ENCODE measurements at regions not wholly inside any gene's neighbourhood (a gene's known extent, or its start where the extent isn't known, plus 50 kb on each side); places are given as distances from the start of the nearest gene placed in this dataset.

- Histone ChIP-seq H3K4me3 (ENCODE audit: low read depth, low read length) (no peak overlapping the region), H3K9me3 (ENCODE audit: control insufficient read depth in 2 of 2, low read length in 2 of 2) (no peaks in the 10 kb centered on the region), H3K27me3 (ENCODE audit: control insufficient read depth, insufficient read depth, low read length) (no peaks in the 10 kb centered on the region), H3K36me3 (ENCODE audit: control insufficient read depth, insufficient read depth, low read length) (no peaks in the 10 kb centered on the region), H3K27ac (ENCODE audit: insufficient read depth, low read length, poor library complexity, severe bottlenecking) (no peak overlapping the region), H3K4me1 (ENCODE audit: control insufficient read depth, insufficient read depth, low read length, poor library complexity, severe bottlenecking) (no peaks in the 10 kb centered on the region)
- Mint-ChIP-seq H3K27ac (no peak overlapping the region), H3K27me3 (no peaks in the 10 kb centered on the region), H3K9me3 (peaks cover 0 to 11% (median 0%) of the 10 kb centered on the region in 7 donors), H3K4me1 (peaks cover 0 to 3% (median 0%) of the 10 kb centered on the region in 4 donors), H3K36me3 (no peaks in the 10 kb centered on the region), H3K4me3 (no peak overlapping the region)
- DNase-seq (no peak), ATAC-seq (ENCODE audit: low read depth in 2 of 2) (no peak)
These were observed 95.6 kb upstream of the FAM9C start for GRCh38 chrX:13140007-13140406.

- H3K4me3 ChIP-seq (ENCODE audit: low read depth, low read length), result no peak overlapping the region
- no peaks in the 10 kb centered on the region for H3K36me3 Mint-ChIP-seq
- peak overlapping the region in 1 of 3 donors; percentile 44 for H3K27ac Mint-ChIP-seq
- no peaks in the 10 kb centered on the region for H3K36me3 ChIP-seq (ENCODE audit: control insufficient read depth, insufficient read depth, low read length)
- peaks cover 0 to 17% (median 5%) of the 10 kb centered on the region in 4 donors for H3K4me1 Mint-ChIP-seq
- peak; percentile 39 to 40 for ATAC-seq (ENCODE audit: low read depth in 2 of 2)
- H3K9me3 Mint-ChIP-seq, result peaks cover 0 to 6% (median 0%) of the 10 kb centered on the region in 7 donors
- no peak overlapping the region for H3K27ac ChIP-seq (ENCODE audit: insufficient read depth, low read length, poor library complexity, severe bottlenecking)
- H3K27me3 Mint-ChIP-seq, result no peaks in the 10 kb centered on the region
- no peaks in the 10 kb centered on the region for H3K27me3 ChIP-seq (ENCODE audit: control insufficient read depth, insufficient read depth, low read length)
- peaks cover 4% of the 10 kb centered on the region for H3K4me1 ChIP-seq (ENCODE audit: control insufficient read depth, insufficient read depth, low read length, poor library complexity, severe bottlenecking)
- DNase-seq, result peak in 1 of 3 donors; percentile 35
- no peaks in the 10 kb centered on the region for H3K9me3 ChIP-seq (ENCODE audit: control insufficient read depth in 2 of 2, low read length in 2 of 2)
- H3K4me3 Mint-ChIP-seq, result no peak overlapping the region
These were observed 87.1 kb upstream of the FAM9C start for GRCh38 chrX:13131396-13132137.

- H3K4me3 Mint-ChIP-seq, result no peak overlapping the region
- H3K27ac Mint-ChIP-seq, result peak overlapping the region in 1 of 3 donors; percentile 78
- H3K9me3 ChIP-seq (ENCODE audit: control insufficient read depth in 2 of 2, low read length in 2 of 2), result no peaks in the 10 kb centered on the region
- H3K4me3 ChIP-seq (ENCODE audit: low read depth, low read length), result no peak overlapping the region
- H3K27me3 ChIP-seq (ENCODE audit: control insufficient read depth, insufficient read depth, low read length), result no peaks in the 10 kb centered on the region
- no peak overlapping the region for H3K27ac ChIP-seq (ENCODE audit: insufficient read depth, low read length, poor library complexity, severe bottlenecking)
- H3K36me3 ChIP-seq (ENCODE audit: control insufficient read depth, insufficient read depth, low read length), result no peaks in the 10 kb centered on the region
- H3K27me3 Mint-ChIP-seq, result no peaks in the 10 kb centered on the region
- ATAC-seq (ENCODE audit: low read depth in 2 of 2) (no peak), DNase-seq (no peak)
- H3K4me1 ChIP-seq (ENCODE audit: control insufficient read depth, insufficient read depth, low read length, poor library complexity, severe bottlenecking), result peaks cover 4% of the 10 kb centered on the region
- peaks cover 0 to 6% (median 0%) of the 10 kb centered on the region in 7 donors for H3K9me3 Mint-ChIP-seq
- no peaks in the 10 kb centered on the region for H3K36me3 Mint-ChIP-seq
- H3K4me1 Mint-ChIP-seq, result peaks cover 0 to 17% (median 5%) of the 10 kb centered on the region in 4 donors
These were observed 86.4 kb upstream of the FAM9C start for GRCh38 chrX:13130816-13131215.

GRCh38 chrX:13128104-13128503 lies 83.7 kb upstream of the FAM9C start:
- H3K27ac ChIP-seq (ENCODE audit: insufficient read depth, low read length, poor library complexity, severe bottlenecking), result no peak overlapping the region
- H3K4me1 ChIP-seq (ENCODE audit: control insufficient read depth, insufficient read depth, low read length, poor library complexity, severe bottlenecking), result peaks cover 16% of the 10 kb centered on the region
- peaks cover 0 to 2% (median 0%) of the 10 kb centered on the region in 7 donors for H3K9me3 Mint-ChIP-seq
- peaks cover 15 to 41% (median 19%) of the 10 kb centered on the region in 4 donors for H3K4me1 Mint-ChIP-seq
- no peak overlapping the region for H3K4me3 Mint-ChIP-seq
- H3K4me3 ChIP-seq (ENCODE audit: low read depth, low read length), result no peak overlapping the region
- H3K27me3 Mint-ChIP-seq, result no peaks in the 10 kb centered on the region
- no peaks in the 10 kb centered on the region for H3K27me3 ChIP-seq (ENCODE audit: control insufficient read depth, insufficient read depth, low read length)
- H3K27ac Mint-ChIP-seq, result no peak overlapping the region
- H3K9me3 ChIP-seq (ENCODE audit: control insufficient read depth in 2 of 2, low read length in 2 of 2), result no peaks in the 10 kb centered on the region
- DNase-seq (no peak), ATAC-seq (ENCODE audit: low read depth in 2 of 2) (no peak)
- H3K36me3 Mint-ChIP-seq, result no peaks in the 10 kb centered on the region
- H3K36me3 ChIP-seq (ENCODE audit: control insufficient read depth, insufficient read depth, low read length), result no peaks in the 10 kb centered on the region

GRCh38 chrX:13126775-13127174 lies 82.4 kb upstream of the FAM9C start:
- Mint-ChIP-seq H3K4me3 (no peak overlapping the region), H3K9me3 (peaks cover 0 to 2% (median 0%) of the 10 kb centered on the region in 7 donors), H3K4me1 (peaks cover 17 to 49% (median 21%) of the 10 kb centered on the region in 4 donors), H3K27me3 (no peaks in the 10 kb centered on the region), H3K27ac (peak overlapping the region in 1 of 3 donors; percentile 79), H3K36me3 (no peaks in the 10 kb centered on the region)
- ATAC-seq (ENCODE audit: low read depth in 2 of 2) (no peak), DNase-seq (no peak)
- H3K9me3 ChIP-seq (ENCODE audit: control insufficient read depth in 2 of 2, low read length in 2 of 2), result no peaks in the 10 kb centered on the region
- H3K27me3 ChIP-seq (ENCODE audit: control insufficient read depth, insufficient read depth, low read length), result no peaks in the 10 kb centered on the region
- no peak overlapping the region for H3K4me3 ChIP-seq (ENCODE audit: low read depth, low read length)
- H3K36me3 ChIP-seq (ENCODE audit: control insufficient read depth, insufficient read depth, low read length), result no peaks in the 10 kb centered on the region
- H3K4me1 ChIP-seq (ENCODE audit: control insufficient read depth, insufficient read depth, low read length, poor library complexity, severe bottlenecking), result peaks cover 17% of the 10 kb centered on the region
- H3K27ac ChIP-seq (ENCODE audit: insufficient read depth, low read length, poor library complexity, severe bottlenecking), result no peak overlapping the region

- Mint-ChIP-seq H3K9me3 (peaks cover 0 to 2% (median 0%) of the 10 kb centered on the region in 7 donors), H3K27me3 (no peaks in the 10 kb centered on the region), H3K36me3 (no peaks in the 10 kb centered on the region), H3K4me3 (no peak overlapping the region), H3K4me1 (peaks cover 17 to 42% (median 19%) of the 10 kb centered on the region in 4 donors), H3K27ac (peak overlapping the region in 2 of 3 donors; percentile 6 to 78)
- Histone ChIP-seq H3K9me3 (ENCODE audit: control insufficient read depth in 2 of 2, low read length in 2 of 2) (no peaks in the 10 kb centered on the region), H3K4me1 (ENCODE audit: control insufficient read depth, insufficient read depth, low read length, poor library complexity, severe bottlenecking) (peaks cover 15% of the 10 kb centered on the region), H3K4me3 (ENCODE audit: low read depth, low read length) (no peak overlapping the region), H3K27me3 (ENCODE audit: control insufficient read depth, insufficient read depth, low read length) (no peaks in the 10 kb centered on the region), H3K36me3 (ENCODE audit: control insufficient read depth, insufficient read depth, low read length) (no peaks in the 10 kb centered on the region), H3K27ac (ENCODE audit: insufficient read depth, low read length, poor library complexity, severe bottlenecking) (no peak overlapping the region)
- ATAC-seq (ENCODE audit: low read depth in 2 of 2) (no peak), DNase-seq (no peak)
These were observed 80.8 kb upstream of the FAM9C start for GRCh38 chrX:13125188-13125587.

- no peak overlapping the region for H3K27ac ChIP-seq (ENCODE audit: insufficient read depth, low read length, poor library complexity, severe bottlenecking)
- no peaks in the 10 kb centered on the region for H3K9me3 ChIP-seq (ENCODE audit: control insufficient read depth in 2 of 2, low read length in 2 of 2)
- peaks cover 15% of the 10 kb centered on the region for H3K4me1 ChIP-seq (ENCODE audit: control insufficient read depth, insufficient read depth, low read length, poor library complexity, severe bottlenecking)
- peak in 1 of 3 donors; percentile 62 for DNase-seq
- H3K27me3 Mint-ChIP-seq, result no peaks in the 10 kb centered on the region
- peaks cover 17 to 42% (median 19%) of the 10 kb centered on the region in 4 donors for H3K4me1 Mint-ChIP-seq
- peak overlapping the region; percentile 43 for H3K4me3 ChIP-seq (ENCODE audit: low read depth, low read length)
- peaks cover 0 to 2% (median 0%) of the 10 kb centered on the region in 7 donors for H3K9me3 Mint-ChIP-seq
- no peaks in the 10 kb centered on the region for H3K36me3 Mint-ChIP-seq
- no peaks in the 10 kb centered on the region for H3K27me3 ChIP-seq (ENCODE audit: control insufficient read depth, insufficient read depth, low read length)
- ATAC-seq (ENCODE audit: low read depth in 2 of 2), result peak; percentile 64 to 65
- H3K36me3 ChIP-seq (ENCODE audit: control insufficient read depth, insufficient read depth, low read length), result no peaks in the 10 kb centered on the region
- peak overlapping the region; percentile 4 to 74 (median 58) for H3K4me3 Mint-ChIP-seq
- peak overlapping the region; percentile 32 to 92 (median 79) for H3K27ac Mint-ChIP-seq
These were observed 79.5 kb upstream of the FAM9C start for GRCh38 chrX:13123857-13124345.

All from CD4-positive, CD25-positive, alpha-beta regulatory T cell (primary cell).